Body of pancreas (tissue), 4 donors: ENCODE measurements at regions not wholly inside any gene's neighbourhood (a gene's known extent, or its start where the extent isn't known, plus 50 kb on each side); places are given as distances from the start of the nearest gene placed in this dataset.

Experiments used
- ATAC-seq: fragments of 150-250 bp; one replicate; pipeline ENCODE4 v1.9.1; 2016
- DNase-seq, 4 donors: peaks; one replicate each; pipeline ENCODE4 v3.0.0-alpha.2; 2019
- H3K27ac ChIP-seq, 4 donors: fragments of 200-600 bp; sonication (generic); 1 replicate in 3 of 4; 2 replicates in 1 of 4; pipeline versions ENCODE4 v1.5.1 to v1.6.1; 2016 to 2019; ENCODE audit warnings: mild to moderate bottlenecking in 1 of 4, mixed read lengths in 1 of 4, moderate library complexity in 1 of 4
- H3K27me3 ChIP-seq, 2 donors: fragments of 200-600 bp; sonication (generic); one replicate each; pipeline ENCODE4 v1.6.0; 2016; ENCODE audit warnings: mild to moderate bottlenecking in 1 of 2
- H3K36me3 ChIP-seq, 2 donors: fragments of 200-600 bp; sonication (generic); replicated peaks in 1 of 2; 2 replicates each; pipeline ENCODE4 v1.5.1; 2016; ENCODE audit warnings: low read depth in 2 of 2; ENCODE audit not compliant: insufficient read depth in 1 of 2
- H3K4me1 ChIP-seq: fragments of 200-600 bp; sonication (generic); one replicate; pipeline ENCODE4 v1.6.0; 2016
- H3K4me3 ChIP-seq, 2 donors: fragments of 200-600 bp; sonication (generic); 1 replicate in 1 of 2; 2 replicates in 1 of 2; pipeline ENCODE4 v1.5.1; 2016 to 2019
- H3K9me3 ChIP-seq, 3 donors: fragments of 200-600 bp; sonication (generic); 1 replicate in 2 of 3; 2 replicates in 1 of 3; pipeline ENCODE4 v1.5.1; 2016
- CTCF ChIP-seq, 7 experiments: fragments of 450-650 bp in 4 of 7; fragments of 200-600 bp in 3 of 7; sonication (generic) in 3 of 7; IDR thresholded peaks; one replicate each; pipeline ENCODE4 v1.5.1; 2016 to 2019; ENCODE audit warnings: antibody characterized with exemption in 7 of 7
- POLR2A ChIP-seq, 3 donors: fragments of 450-650 bp; IDR thresholded peaks; one replicate each; pipeline ENCODE4 v1.6.1; 2016; ENCODE audit warnings: antibody characterized with exemption in 3 of 3, mild to moderate bottlenecking in 2 of 3
- WGBS, 2 donors: methylation state at CpG; one replicate each; pipeline ENCODE4 v1.1.5; 2017; 5-methylcytosine and 5-hydroxymethylcytosine counted together
- intact Hi-C: fragments of 100-400 bp; cut with DNase I; formaldehyde crosslinking; loops from one replicate; pipeline ENCODE4 v1.15.1; 2023

DNA sequence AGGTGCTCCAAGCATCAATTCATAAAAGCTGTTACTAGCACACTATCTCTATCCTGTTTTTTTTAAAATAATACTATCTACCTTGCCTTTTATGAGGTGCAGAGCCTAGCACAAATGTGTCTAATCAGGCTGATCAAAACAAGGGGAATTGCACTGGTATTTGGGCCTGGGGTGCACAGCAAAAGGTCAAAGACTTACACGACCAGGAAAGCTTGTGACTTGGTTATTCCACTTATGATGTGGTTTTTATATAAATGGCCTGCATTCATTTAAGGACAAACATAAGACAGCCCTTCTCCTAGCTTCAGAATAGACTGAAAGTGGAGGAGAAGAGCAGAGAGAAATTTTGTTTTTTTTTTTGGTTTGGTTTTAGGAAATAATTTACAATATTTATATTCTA is 98.4 kb upstream of the SGIP1 start:
- DNase-seq (no peak), ATAC-seq (no peak)
- no peaks in the 10 kb centered on the region for H3K36me3 ChIP-seq
- 61 to 67% methylated on average over 1 of the region's 1 CpG for WGBS, 2 donors
- H3K4me1 ChIP-seq: no peaks in the 10 kb centered on the region
- H3K27me3 ChIP-seq: no peaks in the 10 kb centered on the region
- H3K4me3 ChIP-seq: no peak overlapping the region
- no peaks in the 10 kb centered on the region for H3K9me3 ChIP-seq
- TF ChIP-seq POLR2A (IDR thresholded peaks at IDR 0.05) (no peak), CTCF (IDR thresholded peaks at IDR 0.05) (no peak)
- intact Hi-C loops: no loop called here
- no peak overlapping the region for H3K27ac ChIP-seq

GRCh38 chr1:66436378-66437135 is 97.4 kb upstream of the SGIP1 start:
- Histone ChIP-seq H3K36me3 (no peaks in the 10 kb centered on the region), H3K9me3 (no peaks in the 10 kb centered on the region), H3K4me3 (no peak overlapping the region), H3K27ac (no peak overlapping the region), H3K4me1 (no peaks in the 10 kb centered on the region), H3K27me3 (no peaks in the 10 kb centered on the region)
- TF ChIP-seq POLR2A (IDR thresholded peaks at IDR 0.05) (no peak), CTCF (IDR thresholded peaks at IDR 0.05) (no peak)
- 58 to 62% methylated on average over 4 of the region's 4 CpGs for WGBS, 2 donors
- intact Hi-C loops: no loop called here
- ATAC-seq: no peak
- no peak for DNase-seq

DNA sequence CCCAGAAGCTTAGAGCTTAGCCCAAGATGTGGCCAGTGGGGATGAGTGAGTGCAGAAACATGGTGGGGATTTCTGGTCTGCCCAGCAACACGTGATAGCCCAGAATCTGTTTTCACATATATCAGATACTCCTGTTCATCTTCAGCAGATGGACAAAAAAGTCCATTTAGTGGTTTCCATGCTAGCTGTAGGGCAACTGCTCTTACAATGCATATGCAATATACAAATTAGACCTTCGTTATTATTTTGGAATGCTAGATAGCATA is 96.9 kb upstream of the SGIP1 start:
- Histone ChIP-seq H3K9me3 (no peaks in the 10 kb centered on the region), H3K27me3 (no peaks in the 10 kb centered on the region), H3K4me3 (no peak overlapping the region), H3K4me1 (no peaks in the 10 kb centered on the region), H3K27ac (no peak overlapping the region), H3K36me3 (no peaks in the 10 kb centered on the region)
- TF ChIP-seq CTCF (IDR thresholded peaks at IDR 0.05): no peak
- TF ChIP-seq POLR2A (IDR thresholded peaks at IDR 0.05): no peak
- WGBS, 2 donors: 49 to 68% methylated on average over 2 of the region's 2 CpGs
- intact Hi-C loops: no loop called here
- ATAC-seq (no peak), DNase-seq (no peak)

GRCh38 chr1:66438062-66438461 is 95.9 kb upstream of the SGIP1 start:
- no peak for TF ChIP-seq CTCF (IDR thresholded peaks at IDR 0.05)
- TF ChIP-seq POLR2A (IDR thresholded peaks at IDR 0.05): no peak
- DNase-seq (no peak), ATAC-seq (no peak)
- H3K36me3 ChIP-seq: no peaks in the 10 kb centered on the region
- no peak overlapping the region for H3K4me3 ChIP-seq
- WGBS, 2 donors: 68 to 86% methylated on average over 1 of the region's 1 CpG
- no peaks in the 10 kb centered on the region for H3K27me3 ChIP-seq
- H3K9me3 ChIP-seq: no peaks in the 10 kb centered on the region
- intact Hi-C loops: no loop called here
- no peak overlapping the region for H3K27ac ChIP-seq
- H3K4me1 ChIP-seq: no peaks in the 10 kb centered on the region

DNA sequence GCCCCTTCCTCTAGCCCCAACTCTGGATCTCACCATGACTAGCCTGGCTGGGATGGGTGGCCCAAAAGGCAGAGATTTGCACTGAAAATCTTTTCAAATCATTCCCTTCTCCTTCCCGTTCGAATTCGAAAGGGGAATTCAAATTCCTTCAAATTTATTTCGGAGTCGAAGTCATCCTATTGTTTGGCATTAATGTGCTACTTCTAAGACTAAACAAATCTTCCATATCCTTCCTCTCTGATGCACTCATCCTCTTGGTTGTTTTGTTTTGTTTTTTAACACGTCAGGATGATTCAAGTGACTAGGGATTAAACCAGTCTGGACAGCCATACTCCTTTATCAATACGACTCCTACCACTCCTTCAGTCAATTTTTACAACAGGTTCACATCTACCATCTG is 95.5 kb upstream of the SGIP1 start:
- TF ChIP-seq POLR2A (IDR thresholded peaks at IDR 0.05): no peak
- TF ChIP-seq CTCF (IDR thresholded peaks at IDR 0.05): no peak
- H3K27ac ChIP-seq: peak overlapping the region in 1 of 4 donors; percentile 53
- H3K36me3 ChIP-seq: no peaks in the 10 kb centered on the region
- H3K4me3 ChIP-seq: no peak overlapping the region
- no peaks in the 10 kb centered on the region for H3K9me3 ChIP-seq
- H3K27me3 ChIP-seq: no peaks in the 10 kb centered on the region
- DNase-seq (no peak), ATAC-seq (no peak)
- intact Hi-C loops: no loop called here
- no peaks in the 10 kb centered on the region for H3K4me1 ChIP-seq
- 66 to 67% methylated on average over 7 of the region's 7 CpGs for WGBS, 2 donors
